LNCaP clone FGC (cell line): ENCODE measurements at regions not wholly inside any gene's neighbourhood (a gene's known extent, or its start where the extent isn't known, plus 50 kb on each side); places are given as distances from the start of the nearest gene placed in this dataset.

ENCODE experiments used
- DNase-seq: peaks from one replicate; pipeline ENCODE4 v3.0.0-alpha.2; 2011; ENCODE audit warnings: low read depth
- H3K4me3 ChIP-seq: 2 replicates; pipeline ENCODE4 v1.5.1; 2011; ENCODE audit warnings: mild to moderate bottlenecking, low read depth, low read length, control low read depth
- CTCF ChIP-seq: IDR thresholded peaks from 2 replicates; pipeline ENCODE4 v1.5.1; 2012; ENCODE audit warnings: mild to moderate bottlenecking; ENCODE audit not compliant: control insufficient read depth, insufficient read depth; ENCODE audit errors: extremely low read depth

DNA sequence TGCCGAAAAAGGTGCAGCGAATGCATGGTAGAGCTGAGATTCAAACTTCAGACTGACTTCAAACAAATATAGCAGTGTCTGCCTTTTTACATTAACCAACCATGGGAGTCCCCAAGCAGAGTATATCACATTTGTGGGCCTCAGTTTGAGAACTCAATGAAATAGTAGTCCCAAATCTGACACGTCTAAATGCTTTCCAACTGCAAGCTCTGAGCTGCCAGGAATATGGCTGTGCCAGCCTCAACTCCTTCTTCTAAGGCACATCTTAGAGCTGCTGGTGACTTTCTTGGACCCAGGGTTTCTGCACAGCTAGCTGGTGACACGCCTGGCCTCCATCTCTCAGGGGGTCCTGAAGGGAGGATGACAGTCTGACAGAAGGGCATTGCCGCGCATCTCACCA, 78.8 kb upstream of the SLC2A1 start:
- no peak for DNase-seq
- TF ChIP-seq CTCF: no peak
- no peak overlapping the region for H3K4me3 ChIP-seq

DNA sequence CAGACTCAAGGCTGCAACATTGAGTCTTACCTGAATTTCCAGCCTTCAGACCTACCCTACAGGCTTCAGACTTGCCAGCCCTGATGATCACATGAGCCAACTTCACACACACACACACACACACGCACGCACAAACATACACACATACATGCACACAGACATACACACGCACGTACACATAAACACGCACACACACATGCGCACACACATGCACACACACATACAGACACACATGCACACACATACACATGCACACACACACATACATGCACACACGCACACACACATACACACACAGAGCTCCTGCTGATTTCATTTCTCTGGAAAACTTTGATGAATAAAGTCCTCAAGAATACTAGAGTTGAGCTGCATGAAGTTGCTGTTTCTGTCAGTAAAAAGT, 78.3 kb upstream of the SLC2A1 start:
- H3K4me3 ChIP-seq: no peak overlapping the region
- no peak for DNase-seq
- TF ChIP-seq CTCF: no peak

DNA sequence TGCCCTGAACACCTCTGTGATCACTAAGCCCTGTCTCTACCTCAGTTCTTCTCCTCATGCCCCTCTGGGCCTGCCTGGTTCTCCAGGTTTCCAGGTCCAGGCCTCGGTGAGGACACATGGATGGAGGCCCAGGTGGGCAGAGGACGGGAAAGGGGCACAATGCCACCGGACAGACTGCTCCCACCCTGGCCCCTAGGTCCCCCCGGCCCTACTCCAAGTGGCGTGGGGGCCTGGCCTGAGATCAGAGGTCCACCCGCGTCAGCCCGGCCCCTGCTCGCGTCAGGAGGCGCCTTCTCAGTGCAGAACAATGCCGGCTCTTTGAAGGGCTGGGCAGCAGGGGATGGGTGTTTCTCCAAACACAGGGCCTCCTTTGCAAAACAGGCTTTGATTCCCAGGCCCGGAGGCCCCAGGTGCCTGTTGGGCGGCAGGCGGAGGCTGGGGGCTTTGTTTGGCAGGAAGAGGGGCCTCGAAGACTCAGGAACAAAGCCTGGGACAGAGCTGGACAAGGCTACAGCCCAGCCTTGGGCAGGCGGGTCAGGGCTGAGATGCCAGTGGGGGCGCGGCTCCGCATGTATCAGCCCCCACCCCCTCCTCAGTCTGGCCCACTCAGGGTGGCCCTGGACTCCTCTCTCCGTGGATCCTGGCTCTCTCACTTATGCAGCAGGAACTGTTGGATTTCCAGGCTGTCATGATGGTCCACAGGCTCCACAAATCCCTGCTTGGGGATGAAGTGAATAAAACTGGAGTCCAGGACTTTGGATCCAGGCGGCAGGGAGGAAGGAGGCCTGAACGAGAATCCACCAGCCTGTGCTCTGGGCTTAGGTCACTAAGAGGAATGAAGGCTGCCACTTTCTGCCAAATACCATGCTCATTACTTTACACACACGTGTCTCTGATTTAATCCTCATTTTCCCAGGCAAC, 77.4 kb upstream of the SLC2A1 start:
- TF ChIP-seq CTCF: no peak
- DNase-seq: no peak
- H3K4me3 ChIP-seq: no peak overlapping the region

DNA sequence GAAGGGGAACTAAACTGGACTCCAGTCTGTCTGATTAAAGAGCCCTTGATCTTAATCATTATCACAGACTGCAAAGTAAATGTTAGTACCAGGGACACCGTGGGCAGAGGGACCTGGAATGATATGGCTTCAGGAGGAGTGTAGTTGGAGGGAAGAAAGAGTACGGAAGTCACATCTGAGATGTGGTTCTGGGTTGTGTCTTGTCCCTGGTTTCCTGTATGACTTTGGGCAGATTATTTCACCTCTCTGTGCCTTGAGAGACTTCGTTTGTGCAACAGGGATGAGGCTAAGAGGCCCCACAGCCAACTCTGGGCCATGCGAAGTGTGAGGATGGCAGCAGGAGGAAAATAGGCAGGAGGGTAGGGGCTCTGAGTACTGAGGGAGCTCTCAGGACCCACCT, 76.1 kb upstream of the SLC2A1 start:
- no peak for DNase-seq
- H3K4me3 ChIP-seq: no peak overlapping the region
- TF ChIP-seq CTCF: no peak

- no peak for DNase-seq
- no peak for TF ChIP-seq CTCF
- H3K4me3 ChIP-seq: no peak overlapping the region
Measured at GRCh38 chr1:43034195-43034658, 75.6 kb upstream of the SLC2A1 start.

GRCh38 chr1:43031316-43032203, 72.9 kb upstream of the SLC2A1 start:
- no peak for TF ChIP-seq CTCF
- H3K4me3 ChIP-seq: no peak overlapping the region
- DNase-seq: no peak
